ENCODE measurements at regions not wholly inside any gene's neighbourhood (a gene's known extent, or its start where the extent isn't known, plus 50 kb on each side); places are given as distances from the start of the nearest gene placed in this dataset.

GRCh38 chr1:87872692-87873091 is 544.0 kb downstream of the LMO4 start:
- no peak for TF ChIP-seq ZFX (IDR thresholded peaks at IDR 0.05)
- TF ChIP-seq CTCF (conservative IDR thresholded peaks at IDR 0.05), result no peak
- no peak overlapping the region for H3K27ac ChIP-seq

GRCh38 chr1:87878873-87879272 is 550.2 kb downstream of the LMO4 start:
- no peak overlapping the region for H3K27ac ChIP-seq
- no peak for TF ChIP-seq ZFX (IDR thresholded peaks at IDR 0.05)
- TF ChIP-seq CTCF (conservative IDR thresholded peaks at IDR 0.05), result no peak

DNA sequence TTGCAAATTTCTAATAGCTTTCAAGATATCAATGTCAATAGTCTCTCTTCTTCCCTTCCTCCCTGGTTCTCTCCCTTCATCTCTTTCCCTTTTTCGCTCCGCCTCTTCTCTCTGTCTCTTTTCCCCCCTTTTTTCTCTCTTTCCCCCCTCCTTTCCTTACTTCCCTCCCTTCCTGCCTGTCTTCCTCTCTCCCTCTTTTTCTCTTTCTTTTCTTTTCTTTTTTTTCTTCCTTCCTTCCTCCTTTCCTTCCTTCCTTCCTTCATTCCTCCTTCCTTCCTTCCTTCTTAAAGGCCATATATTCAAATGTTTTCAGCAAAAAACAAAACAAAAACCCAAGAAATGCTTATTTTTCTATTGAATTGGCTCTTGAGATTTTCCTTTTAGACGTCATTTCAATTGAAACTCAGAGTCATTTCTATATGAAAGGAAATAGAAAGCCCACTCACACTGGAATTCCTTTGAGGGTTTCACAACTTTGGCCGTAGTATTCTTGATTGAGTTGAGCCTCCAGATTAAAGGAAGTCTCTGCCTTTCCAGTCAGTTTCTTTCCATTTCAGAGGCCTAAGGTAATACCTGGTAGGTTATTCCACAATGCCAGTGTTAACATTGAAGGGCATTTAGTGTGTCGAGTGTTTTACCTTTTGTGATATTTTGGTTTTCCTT is 551.5 kb downstream of the LMO4 start:
- no peak for TF ChIP-seq ZFX (IDR thresholded peaks at IDR 0.05)
- no peak for TF ChIP-seq CTCF (conservative IDR thresholded peaks at IDR 0.05)
- H3K27ac ChIP-seq, result no peak overlapping the region

- TF ChIP-seq CTCF (conservative IDR thresholded peaks at IDR 0.05), result no peak
- TF ChIP-seq ZFX (IDR thresholded peaks at IDR 0.05), result no peak
- H3K27ac ChIP-seq, result no peak overlapping the region
Observed at GRCh38 chr1:87880764-87881163, 552.1 kb downstream of the LMO4 start.

DNA sequence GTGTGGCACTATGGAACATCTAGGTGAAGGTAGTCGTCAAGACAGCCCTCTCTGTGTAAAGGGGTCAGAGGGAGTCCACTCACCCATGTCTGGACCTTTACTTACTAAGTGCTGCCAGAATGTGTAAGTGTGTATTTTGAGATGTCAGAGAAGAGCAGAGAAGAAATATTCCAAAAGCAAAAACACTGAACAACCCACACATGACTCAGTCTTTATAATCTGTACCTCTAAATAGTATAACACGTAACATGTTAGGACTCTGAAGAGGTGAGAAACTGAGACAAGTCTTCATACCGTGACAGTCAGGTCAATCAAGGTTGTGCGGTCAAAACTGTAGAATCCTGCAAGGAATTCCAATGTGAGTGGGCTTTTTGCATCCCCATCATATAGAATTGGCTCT is 555.2 kb downstream of the LMO4 start:
- no peak overlapping the region for H3K27ac ChIP-seq
- TF ChIP-seq CTCF (conservative IDR thresholded peaks at IDR 0.05) (no peak), ZFX (IDR thresholded peaks at IDR 0.05) (no peak)

DNA sequence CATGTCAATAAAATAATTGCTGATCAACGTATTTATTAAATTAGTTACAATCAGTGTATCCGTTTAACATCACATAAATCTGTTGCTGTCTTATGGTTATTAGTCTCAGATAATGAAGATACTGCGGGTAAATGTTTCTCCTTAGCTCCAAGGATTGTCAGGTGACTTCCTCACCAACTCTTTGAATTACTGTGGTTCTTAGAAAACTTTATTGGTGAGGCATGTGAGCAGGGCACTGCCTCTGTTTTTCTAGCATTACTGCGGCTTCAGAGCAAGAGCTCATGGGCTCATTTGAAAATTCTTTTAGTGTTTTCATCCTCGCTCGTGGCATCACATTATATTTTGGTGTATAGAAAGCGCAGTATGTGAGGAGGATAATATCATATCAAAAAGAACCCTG is 555.9 kb downstream of the LMO4 start:
- TF ChIP-seq CTCF (conservative IDR thresholded peaks at IDR 0.05) (no peak), ZFX (IDR thresholded peaks at IDR 0.05) (no peak)

DNA sequence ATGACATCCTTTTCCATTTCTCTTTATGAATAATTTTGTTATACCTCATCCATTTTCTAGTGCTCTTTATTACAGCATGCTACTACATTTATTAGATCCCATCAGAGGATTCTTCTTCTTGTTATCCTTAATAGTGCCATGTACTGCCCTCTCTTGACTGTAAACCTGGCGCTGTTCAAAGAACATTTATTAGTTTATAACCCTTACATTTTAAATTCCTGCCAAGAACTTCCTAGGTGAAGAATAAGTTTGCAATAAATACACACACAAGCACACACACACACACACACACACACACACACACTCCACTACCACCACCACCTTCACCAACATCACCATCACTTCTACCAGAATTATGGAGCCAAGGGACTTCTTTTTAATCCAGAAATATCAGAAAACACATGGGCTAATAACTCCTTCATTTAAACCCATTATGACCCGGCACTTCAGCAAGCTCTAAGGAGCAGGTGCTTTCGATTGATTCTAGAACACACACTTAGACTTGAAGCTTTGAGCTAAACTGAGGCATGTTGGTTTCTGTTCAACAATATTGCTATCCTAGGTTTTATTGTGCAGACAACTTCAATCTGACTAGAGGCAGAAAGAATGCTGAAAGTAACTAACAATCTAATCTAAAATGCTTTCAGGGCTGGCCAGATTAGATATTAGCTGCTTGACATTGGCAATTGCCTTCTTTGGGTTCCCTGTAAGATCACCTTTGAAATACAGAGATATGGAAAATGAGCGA is 556.8 kb downstream of the LMO4 start:
- H3K27ac ChIP-seq, result no peak overlapping the region
- TF ChIP-seq ZFX (IDR thresholded peaks at IDR 0.05), result no peak
- no peak for TF ChIP-seq CTCF (conservative IDR thresholded peaks at IDR 0.05)

More for the DNA sequence above, 555.9 kb downstream of the LMO4 start:
- H3K27ac ChIP-seq, result no peak overlapping the region

All from C4-2B (cell line).